GM18519 (cell line): ENCODE measurements at regions not wholly inside any gene's neighbourhood (a gene's known extent, or its start where the extent isn't known, plus 50 kb on each side); places are given as distances from the start of the nearest gene placed in this dataset.
"Not testable (repeated sequence)": the region's sequence is repeated elsewhere in the genome, so short reads cannot be mapped to it uniquely, and the experiment has no call there.

Experiments
- ATAC-seq: cut with Tn5 transposase; IDR thresholded peaks from one replicate; pipeline ENCODE4 v1.9.1; 2021; ENCODE audit warnings: mild to moderate bottlenecking, moderate library complexity; ENCODE audit not compliant: unreplicated experiment, low FRiP score

DNA sequence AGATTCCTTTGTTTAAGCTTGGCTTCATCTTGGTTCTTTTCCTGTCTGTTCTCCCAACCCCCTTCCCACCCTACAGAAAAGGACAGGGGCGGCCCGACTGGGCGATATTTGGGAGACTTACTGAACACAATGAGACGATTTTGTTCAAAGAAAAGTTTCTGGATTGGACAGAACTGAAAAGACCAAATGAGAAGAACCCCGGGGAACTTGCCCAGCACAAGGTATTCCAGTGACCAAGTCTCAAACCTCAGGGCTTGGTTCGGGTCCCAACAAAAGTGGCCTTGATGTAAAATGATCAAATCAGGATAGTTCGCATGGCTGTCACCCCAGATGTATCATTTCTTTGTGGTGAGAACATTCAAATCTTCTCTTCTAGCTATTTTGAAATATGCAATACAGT lies 73.9 kb upstream of the LYZL2 start:
- ATAC-seq: not testable (repeated sequence)

- no peak for ATAC-seq
Measured at GRCh38 chr10:30702860-30703259, 73.3 kb upstream of the LYZL2 start.

DNA sequence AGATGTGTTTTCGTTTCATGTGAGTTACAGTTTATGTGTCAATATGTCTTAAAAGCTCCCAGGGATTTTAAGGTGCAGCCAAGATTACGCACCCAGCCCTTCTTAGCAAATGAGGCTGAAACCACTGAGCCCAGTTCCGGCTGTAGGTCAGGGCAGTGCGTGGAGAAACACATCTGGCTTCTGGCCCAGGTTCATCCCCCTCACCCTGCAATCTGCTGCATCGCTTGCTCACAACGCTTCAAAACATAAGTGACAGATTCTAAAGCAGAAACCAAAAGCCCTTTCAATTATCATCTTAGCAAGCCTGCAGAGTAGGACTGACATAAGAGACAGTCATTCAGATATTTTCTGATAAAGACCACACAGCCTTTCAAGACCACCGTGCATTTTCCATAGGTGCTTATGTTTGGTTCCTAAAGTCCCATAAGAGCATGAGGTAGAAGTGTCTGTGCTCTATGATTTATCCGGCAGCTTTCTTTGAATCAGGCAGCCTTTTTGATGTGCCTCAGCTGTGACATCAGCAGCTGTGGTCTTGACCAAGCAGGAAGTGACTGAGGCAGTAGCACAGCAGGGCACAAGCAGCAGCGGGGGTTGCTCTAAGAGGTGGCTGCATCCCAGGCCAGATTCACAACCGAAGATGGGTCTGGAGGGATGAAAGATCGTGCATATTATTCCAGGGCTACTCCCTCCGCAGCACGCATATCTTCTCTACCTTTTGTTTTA lies 72.1 kb upstream of the LYZL2 start:
- peak; percentile 47 for ATAC-seq

DNA sequence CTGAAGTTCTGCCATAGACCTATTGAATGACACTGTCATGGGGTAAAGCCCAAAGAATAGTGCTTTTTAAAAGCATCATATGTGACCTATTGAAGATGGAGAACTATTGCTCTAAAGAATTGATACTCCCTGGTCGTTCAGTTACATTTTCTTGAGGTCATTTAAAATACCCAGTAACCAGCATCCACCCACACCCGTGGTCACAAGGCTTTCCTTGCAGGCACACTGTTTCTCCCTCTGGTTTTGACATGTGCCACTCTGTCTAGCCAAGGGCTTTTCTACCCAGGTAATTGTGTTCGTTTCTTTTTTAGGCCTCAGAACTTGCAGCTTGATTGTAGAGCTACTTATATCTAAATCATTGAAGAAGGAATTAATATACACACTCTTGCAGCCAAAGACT lies 68.3 kb upstream of the LYZL2 start:
- no peak for ATAC-seq

DNA sequence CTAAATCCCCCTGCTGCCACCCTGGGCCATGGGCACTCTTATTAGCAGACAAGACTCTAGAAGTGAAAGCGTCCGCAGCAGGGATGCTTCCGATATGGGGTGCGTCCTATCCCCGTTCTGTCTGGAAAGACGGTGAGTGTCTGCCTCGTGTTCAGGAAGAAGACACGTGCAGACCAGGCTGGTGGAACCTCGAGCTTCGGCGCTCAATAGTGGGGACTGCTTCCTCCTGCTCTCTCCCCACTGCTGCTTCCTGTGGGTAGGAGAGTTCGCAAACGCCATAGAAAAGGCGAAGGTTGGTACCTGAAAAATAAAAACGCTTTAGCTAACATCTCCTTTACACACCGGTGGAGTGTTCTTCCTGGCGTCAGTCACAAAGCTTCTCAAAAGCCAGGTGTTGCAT lies 67.7 kb upstream of the LYZL2 start:
- not testable (repeated sequence) for ATAC-seq

GRCh38 chr10:30696416-30697185 lies 67.0 kb upstream of the LYZL2 start:
- not testable (repeated sequence) for ATAC-seq

GRCh38 chr10:30695481-30696236 lies 66.1 kb upstream of the LYZL2 start:
- not testable (repeated sequence) for ATAC-seq

DNA sequence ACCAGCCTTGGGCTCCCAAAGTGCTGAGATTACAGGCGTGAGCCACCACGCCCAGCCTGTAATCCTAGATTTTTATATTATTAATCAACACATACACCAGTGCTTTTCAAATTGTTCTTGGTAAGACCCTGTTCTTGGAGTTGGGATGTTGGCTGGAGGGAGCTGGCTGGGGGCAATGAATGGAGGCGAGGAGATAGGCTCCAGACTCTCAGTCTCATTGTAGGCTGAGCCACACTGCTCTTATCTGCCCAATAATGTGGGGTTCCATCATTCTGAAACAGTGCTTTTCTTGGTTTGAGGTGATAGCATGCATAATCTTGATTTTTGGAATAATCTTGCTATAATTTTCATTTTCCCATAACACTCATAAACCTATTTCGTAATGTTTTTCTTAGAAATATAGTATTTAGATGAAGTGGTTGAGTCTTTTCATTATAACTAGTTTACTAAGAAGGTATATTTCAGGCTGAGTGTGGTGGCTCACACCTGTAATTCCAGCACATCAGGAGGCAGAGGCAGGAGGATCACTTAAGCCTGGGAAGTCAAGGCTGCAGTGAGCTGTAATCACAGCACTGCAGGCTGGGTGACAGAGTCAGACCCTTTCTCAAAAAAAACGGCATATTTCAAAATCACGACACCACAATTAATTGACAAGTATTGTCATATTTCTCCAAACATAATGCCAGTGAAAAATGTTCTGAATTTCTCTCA lies 65.1 kb upstream of the LYZL2 start:
- ATAC-seq: no peak

DNA sequence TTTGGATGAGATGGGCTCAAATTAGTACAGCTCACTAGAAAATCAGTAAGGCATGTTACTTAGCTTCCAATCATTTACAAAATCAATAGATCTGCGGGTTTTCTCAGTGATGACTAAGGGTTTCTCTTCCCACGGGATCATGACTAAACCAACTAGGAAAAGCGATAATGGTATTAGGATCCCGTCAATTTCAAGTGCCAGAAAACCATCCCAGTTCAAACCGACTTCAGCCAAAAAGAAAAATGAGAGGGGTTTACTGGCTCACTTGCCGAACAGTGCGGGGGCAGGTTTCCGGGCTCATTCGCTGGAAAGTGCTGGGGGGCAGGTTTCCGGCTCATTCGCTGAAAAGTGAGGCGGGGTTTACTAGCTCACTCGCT lies 62.1 kb upstream of the LYZL2 start:
- no peak for ATAC-seq

DNA sequence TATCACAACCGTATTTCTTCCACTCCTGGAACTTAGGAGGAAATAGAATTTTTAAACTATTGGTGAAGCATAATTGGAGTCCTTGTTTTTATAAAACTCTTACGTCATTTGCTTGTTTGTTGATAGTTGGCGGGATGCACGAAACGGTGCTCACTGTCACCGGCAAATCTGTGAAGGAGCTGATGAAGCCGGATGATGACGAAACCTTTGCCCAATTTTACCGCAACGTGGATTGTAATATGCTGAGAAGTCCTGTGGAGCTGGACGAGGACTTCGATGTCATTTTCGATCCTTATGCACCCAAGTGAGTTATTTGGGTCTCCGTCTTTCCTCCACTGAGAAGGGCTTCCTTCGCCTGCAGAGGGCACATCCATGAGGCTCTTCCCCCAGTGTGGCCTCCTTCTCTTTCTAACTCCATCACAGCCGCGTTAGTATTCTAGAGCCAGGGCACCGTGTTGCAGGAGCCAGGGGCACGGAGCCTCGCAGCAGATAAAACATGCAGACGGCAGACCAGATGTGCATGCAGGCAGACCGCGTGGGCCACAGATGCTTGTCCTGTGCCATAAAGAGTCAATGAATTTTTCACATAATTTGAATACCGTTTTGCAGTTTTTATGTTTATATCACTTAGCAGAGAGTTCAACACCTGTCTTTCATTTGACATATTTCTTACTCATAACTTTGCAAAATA lies 61.5 kb upstream of the LYZL2 start:
- not testable (repeated sequence) for ATAC-seq

GRCh38 chr10:30688456-30688855 lies 58.9 kb upstream of the LYZL2 start:
- ATAC-seq: no peak

DNA sequence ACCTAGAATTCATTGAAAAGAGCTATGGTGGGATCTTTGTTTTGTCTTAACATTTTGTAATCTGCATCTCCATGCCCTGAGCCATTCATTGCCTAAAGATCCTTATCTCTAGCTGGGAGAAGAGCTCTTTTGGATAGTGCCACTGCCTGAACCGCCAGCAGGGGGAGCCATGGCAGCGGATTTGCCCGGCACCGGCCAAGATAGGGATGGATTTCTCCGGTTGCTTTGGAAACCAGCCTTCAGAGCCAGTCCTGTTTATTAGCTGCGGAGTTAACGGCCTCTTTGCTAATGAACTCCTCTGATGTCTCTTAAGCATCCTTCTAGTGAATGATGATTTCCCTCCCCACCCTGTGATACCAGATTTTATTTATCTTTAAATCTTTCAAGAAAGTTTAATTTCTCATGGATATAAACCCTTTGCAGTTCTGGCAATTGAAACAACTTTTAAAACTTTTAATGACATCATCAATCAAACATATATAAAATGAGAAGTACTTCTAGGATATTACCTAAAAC lies 58.2 kb upstream of the LYZL2 start:
- ATAC-seq: no peak

DNA sequence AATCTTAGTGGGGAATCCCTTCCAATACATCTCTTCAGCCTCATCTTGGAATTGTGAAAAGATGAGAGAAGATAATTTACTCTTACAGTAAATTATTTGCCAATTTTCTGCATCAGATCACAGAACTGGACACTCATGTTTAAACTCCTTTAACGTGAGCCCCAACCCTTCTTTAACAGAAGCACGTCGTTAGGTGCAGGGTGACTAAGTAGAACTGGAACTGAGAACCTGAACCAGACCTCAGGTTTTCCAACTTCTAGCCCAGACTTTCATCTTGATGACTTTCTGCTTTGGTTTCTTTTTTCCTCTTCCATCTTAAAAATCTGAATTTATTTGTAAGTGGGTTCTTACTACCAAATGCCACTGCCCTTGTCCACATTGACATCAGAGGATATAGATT lies 57.2 kb upstream of the LYZL2 start:
- no peak for ATAC-seq

DNA sequence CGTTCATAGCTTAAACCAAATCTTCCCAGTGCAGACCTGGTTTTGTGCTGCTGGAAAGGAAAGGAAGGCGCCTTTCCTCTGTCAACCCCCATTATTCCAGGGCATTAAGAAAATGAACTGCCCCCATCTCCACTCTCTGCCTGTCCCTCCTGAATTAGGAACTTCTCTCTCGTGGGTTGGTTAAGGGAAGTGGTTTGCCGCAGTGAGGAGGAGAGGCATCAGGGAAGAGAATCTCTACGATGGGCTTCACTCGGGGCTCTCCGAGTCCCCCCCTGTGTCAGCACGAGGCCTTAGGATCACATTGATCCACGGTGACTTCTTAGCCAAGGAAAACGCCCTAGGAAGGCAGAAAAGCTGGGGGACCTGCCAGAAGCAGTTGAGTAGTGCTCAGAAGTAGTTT lies 53.9 kb upstream of the LYZL2 start:
- ATAC-seq: no peak

GRCh38 chr10:30682377-30683199 lies 53.0 kb upstream of the LYZL2 start:
- not testable (repeated sequence) for ATAC-seq

DNA sequence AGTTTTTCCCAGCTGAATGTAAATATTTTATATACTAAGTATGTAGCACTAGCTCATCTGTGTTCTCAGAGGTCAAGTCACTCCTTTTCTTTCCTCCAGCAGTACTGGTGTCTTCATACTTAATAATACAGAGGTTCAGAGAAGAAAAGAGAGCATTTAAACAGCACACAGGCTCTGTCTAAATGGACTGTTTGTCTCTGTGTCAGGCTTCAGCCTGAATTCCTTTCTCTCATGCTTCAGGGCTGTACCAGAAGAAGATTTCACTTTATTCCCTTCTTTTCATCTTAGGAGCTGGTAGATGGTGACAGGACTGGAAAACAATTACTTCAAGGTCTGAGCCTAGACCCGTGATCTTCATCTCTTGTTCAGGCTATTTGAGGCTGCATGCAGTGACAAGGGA lies 51.4 kb upstream of the LYZL2 start:
- ATAC-seq: no peak
